DMS79 (cell line): ENCODE measurements at regions not wholly inside any gene's neighbourhood (a gene's known extent, or its start where the extent isn't known, plus 50 kb on each side); places are given as distances from the start of the nearest gene placed in this dataset.

ENCODE experiments used
- DNase-seq: peaks from one replicate; lab custom pipeline; 2025; lab: John Stamatoyannopoulos, UW

DNA sequence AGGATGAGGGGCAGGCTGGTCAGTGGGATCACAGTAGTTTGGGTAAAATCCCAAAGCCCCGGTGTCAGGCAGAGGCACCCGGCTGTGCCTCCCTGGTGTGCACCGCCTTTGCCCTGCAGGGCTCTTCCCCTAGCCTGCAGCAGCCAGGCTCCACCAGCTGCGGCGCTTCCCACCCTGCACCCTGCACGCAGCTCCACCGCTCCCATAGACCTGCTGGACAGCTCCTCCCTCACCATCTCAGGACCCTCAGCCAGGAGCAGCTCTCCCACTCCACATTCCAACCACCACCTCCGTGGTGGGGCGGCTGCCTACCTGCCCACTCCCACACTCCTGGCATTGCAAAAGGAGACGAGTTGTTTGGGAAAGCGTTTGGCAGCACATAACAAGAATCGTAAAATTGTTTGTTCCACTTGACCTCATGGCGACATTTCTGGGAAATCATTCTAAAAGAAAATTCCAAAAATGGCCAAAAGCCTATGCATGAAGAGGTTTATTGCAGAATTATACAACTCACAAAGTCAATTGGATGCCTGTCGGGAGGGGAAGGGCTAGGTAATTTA is 287.4 kb upstream of the HDAC4 start:
- no peak for DNase-seq

DNA sequence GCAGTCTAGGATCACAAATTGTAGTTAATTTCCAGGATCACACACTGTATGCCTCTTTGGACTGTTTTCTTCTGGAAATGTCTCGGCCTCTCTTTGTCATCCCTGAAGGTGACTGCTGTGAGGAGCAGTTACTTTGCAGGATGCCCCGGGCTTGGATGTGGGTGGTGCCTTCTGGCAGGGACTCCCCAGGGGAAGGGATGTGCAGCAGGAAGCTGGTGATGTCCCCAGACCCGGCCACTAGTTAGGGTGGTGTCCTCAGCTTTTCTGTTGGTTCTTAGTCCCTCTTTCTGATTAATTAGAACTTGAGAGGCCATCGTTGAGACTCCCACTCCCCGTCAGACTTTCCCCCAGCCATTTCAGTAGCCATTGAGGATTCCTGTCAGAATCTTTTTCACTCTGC is 286.6 kb upstream of the HDAC4 start:
- no peak for DNase-seq

DNA sequence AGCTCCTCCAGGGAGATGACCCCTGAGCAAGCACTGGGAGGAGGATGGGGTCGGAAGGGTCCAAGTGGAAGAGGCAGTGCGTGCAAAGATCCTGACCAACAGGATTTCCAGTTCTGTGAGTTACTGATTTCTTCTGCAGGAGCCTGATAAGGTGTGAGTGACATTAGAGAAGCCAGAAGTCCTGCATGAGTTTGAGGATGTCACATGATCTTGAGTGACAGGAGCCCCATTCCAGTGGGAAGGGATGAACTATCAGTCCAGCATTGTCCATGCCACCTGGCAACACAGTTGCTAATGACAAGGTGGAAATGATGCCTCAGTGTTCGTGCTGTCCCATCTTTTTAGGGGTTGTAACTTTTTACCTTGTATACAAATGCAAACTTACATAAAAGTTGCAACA is 285.1 kb upstream of the HDAC4 start:
- DNase-seq = no peak

DNA sequence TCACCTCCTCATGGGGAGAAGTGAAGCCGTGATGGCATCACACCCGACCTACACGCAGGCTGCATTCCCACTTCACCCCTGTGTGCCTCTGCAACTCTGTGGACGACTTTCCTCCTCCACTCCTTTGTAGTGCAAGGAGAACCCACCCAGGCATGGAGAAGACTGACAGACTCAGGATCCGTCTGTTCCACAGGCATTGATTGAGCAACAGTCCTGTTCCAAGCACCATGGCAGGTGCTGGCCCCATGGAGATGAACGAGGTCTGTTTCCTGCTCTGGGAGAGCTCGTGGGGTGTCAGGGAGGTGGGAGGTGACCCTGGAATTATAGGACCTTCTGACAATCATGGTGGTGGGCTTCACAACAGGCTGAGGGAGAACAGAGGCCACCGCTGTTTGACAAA is 284.7 kb upstream of the HDAC4 start:
- DNase-seq = no peak

DNA sequence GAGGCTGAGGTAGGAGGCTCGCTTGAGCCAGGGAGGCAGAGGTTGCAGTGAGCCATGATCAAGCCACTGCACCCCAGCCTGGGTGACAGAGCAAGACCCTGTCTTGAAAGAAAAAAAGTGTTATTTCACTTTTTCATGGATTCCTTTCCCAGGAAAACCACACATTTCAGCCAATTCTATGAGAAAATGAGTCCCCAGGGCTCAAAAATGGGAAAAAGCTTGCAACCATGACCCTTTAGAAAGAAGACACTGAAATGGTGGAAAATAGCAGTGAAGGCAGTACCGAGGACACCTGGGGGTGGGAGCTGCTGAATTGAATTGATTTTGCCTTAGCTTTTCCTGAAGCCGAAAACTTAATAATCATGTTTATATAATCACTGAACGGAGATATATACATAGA is 284.2 kb upstream of the HDAC4 start:
- DNase-seq = no peak

DNA sequence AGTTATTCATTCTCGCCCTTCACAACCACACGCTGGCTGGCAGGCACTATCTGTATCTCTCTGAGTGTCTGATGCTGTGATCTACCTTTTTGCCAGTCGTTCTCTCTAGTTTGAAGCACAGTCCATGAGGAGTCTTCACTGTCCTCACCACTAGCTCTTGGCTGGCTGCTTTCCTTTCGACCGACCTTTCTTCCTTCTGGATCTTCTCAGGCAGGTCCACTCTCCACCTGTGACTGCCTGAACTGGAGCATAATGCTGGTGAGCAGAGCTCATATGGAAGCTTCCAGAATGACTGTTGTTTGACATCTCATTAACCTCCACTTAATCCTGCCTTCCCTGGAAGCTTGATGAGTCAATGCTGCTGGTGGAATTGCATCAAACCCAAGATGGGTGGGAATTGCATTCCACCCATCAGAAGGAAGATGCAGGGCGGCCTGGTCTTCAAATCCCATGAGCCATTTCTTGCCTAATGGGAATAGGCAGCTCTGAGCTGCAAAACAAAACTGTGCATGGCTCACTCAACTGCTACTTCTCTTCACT is 283.5 kb upstream of the HDAC4 start:
- no peak for DNase-seq

DNA sequence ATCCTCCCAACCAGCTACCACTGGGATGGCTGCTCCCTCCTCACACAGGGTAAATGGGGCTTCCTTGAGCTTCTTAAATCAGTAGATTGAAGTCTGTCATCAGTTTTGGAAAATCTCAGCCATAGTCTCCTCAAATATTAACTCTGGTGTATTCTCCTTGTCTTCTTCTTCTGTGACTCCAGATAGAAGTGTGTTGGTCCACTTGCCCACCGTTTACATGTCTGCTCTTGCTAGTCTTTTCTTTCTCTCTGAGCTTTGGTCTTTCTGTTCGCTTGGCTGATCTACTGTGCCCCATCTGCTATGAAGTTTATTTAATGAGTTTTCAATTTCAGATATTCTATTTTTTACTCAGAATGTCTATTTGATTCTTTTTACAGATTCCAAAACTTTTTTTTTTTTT is 281.7 kb upstream of the HDAC4 start:
- DNase-seq = no peak

DNA sequence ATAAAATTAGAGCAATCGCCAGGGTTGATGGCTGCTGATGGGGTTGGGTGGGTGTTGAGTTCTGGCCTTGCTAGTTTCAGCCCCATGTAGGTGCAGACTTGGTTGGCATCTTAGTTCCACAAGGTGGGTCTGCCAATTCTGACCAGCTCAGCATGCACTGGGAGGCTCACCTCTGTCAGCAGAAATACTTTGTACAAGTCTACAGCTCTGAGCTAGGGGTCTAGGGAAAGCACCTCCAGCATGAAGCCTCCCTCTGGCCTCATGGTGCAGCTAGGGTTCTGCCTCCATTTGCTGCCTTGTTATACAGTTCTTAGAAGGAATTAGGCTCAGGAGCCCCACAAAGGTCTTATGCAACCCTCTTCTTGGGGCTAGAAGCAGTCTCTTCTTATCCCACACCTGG is 278.9 kb upstream of the HDAC4 start:
- no peak for DNase-seq

DNA sequence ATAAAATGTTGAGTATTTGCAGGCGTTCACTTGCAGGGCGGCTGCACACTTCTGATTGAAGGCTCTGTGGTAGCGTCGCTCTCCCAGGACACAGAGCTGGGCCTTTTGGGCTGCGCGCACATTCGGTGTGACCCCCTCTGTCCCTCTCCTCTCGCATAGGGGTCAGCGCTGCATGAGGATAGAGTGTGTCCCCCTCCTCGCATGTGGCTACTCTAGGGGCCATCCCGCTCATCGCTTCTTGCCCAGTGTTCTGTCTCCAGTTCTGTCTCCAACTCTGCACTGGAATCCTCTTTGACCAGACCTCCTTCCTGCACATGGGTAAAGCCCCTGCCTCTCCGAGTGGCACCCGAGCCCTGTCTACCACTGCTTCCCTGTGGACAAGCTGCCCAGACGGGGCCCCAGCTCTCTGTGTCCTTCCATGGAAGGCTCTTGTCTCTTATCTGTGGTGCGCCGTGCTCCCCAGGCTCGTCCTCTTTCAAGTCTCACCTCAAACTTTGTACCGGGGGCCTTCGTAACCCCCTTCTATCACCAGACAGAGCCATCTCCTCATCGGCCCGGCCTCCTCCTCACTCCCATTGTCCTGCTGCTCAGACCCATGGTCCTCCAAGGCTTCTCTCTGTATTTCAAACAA is 278.0 kb upstream of the HDAC4 start:
- no peak for DNase-seq

DNA sequence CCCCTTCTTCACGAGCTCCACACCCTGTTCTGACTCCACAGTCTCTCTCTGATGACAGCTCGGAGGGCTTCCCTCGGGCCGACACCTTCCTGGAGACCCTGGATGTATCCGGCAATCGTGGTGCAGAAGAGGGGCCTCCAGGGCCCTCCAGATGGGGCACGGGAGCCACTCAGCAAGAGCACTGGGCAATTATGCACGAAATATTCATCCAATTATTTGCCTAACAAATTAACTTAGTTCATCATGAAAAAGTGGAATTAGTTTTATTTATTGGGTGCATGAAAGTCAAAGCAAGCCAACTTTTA is 277.3 kb upstream of the HDAC4 start:
- DNase-seq = no peak

DNA sequence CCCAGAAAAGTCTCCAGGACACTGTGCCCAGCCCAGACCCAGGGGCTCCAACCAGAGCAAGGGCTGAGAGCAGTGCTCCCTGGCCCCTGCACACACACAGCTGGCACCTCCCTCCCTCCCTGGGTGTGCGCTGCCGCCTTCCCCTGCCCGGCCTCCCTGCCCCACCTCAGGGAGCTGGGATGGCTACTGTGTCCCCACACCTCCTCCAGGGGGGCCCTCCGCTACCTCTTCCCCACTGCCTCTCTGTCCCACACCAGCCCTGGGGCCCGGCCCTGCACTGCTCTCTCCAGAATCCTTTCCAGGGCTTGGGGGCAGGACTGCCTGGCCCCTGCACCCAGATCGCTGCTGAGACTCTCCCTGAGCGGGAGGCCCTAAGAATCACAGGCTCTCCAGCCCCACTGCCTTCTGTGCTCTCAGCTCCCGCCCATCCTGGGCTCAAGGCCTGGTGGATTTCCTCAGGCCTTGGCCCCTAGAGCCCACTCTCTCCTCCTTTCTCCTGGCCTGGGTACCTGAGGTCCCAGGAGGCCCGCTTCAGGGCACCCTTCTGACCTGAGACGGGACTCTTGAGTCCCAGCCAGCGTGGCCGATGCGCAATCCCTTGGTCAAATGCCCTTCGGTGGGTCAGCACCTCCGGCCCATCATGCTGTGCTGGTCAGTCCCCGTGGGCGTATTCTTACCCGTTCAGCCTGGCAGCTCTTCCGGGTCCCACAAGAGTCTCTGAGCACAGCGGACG is 276.8 kb upstream of the HDAC4 start:
- DNase-seq = no peak

DNA sequence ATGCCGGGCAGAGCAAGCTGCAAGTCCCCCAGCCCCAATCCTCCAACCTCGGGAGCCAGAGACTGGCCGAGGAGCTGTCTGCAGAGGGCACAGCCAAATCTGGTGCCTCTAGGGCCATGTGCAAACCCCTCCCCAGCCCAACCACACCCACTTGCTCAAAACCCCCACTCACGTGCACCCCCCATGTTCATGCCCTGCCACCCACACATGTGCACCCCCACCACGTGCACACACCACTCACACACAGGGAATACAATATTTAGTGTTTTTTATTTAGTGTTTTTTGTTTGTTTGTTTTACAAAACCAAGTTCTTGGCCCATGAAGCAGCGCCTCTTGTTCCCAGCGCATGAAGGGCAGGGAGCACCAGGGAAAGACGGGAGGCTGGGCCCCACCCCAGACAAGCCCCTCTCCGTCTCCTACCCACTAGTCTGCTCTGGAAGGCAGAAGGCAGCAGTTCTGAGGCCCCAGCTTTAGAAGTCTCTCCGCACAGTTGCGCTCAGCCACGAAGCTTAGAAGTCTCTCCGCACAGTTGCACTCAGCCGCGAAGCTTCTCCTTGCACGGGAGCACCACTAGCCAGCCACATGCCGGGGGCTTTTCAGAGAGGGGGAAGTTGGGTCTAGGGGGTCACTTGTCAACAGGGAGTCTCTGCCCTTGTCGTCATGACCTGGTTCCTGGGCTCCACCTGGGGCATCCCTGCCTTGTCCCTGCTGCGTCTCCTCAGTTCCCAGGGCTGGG is 276.1 kb upstream of the HDAC4 start:
- DNase-seq = no peak

DNA sequence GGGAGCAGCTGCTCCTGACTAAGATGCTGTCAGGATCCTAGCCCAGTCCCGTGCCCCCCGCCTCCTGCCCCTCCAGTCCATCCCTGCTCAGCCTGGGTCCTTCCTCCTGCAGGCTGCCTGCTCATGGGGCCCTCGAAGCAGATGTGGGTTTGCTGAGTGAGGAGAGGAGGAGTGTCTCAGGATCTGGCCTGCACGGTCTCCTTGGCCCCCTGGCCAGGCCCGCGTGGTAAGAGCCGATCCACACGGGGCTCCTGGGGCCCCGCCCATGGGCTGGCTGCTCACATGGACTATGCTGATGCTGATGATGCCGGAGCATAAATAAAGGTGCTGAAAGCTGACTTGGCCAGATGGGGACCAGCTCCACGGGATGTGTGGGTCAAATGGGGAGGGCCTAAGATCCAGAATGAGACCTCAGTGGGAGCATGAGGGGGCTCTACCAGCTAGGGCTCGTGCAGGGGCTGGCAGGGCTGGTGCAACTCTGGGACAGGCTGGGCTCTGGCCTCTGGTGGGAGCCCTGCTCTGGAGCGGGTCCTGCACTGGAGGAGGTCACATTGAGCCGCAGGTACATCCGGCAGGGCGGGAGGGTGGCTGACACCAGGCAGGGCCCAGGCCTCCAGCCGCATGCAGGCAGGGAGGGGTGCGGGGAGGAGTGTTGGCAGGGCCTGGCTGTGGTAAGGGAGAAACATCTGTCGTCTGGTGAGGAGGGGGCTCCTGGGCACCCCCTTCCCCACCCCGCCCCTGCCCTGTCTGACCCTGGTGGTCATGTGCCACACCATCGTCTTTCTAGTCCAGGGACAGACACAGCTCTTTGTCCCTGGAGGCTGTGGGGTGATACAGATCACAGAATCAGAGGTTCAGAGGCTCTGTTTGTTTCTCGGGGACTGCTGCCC is 275.3 kb upstream of the HDAC4 start:
- DNase-seq = no peak

DNA sequence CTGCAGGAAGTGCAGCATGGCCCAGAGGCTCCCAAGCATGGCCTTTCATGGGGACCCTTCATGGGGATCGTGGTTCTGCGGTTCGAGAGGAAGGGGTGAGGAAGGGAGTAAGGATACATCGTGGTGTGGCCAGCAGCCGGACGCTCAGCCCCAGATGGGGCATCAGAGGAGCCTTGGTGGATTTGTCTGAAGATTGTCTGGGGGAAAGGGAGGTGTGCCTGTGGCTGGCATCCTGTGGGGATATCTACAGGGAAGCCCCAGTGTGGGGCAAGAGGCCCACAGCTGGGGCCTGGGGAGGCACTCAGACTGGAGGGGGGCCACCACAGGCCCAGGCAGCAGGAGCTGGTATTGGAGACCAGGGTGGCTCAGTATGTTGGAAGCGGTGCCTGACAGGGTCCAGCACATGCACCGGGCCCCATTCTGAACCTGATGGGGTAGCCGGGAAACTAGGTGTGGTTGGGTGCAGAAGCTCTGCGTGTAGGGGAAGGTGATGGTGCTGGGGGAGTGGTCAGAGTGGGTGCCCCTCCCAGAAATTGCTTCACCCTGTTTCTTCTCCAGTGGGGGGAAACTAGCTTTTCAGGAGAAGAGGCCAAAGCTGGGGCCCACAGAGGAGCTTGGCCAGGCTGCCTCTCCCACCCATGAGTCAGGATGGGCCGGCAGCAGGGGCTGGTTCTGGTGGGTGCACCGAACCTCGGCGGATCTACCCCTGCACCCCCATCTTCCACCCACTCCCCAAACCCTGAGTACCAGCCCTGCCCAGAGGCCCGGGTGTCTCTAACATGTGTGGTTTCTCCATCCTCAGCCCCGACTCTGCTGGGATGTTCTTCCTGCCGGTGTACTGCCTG is 274.4 kb upstream of the HDAC4 start:
- DNase-seq = no peak

DNA sequence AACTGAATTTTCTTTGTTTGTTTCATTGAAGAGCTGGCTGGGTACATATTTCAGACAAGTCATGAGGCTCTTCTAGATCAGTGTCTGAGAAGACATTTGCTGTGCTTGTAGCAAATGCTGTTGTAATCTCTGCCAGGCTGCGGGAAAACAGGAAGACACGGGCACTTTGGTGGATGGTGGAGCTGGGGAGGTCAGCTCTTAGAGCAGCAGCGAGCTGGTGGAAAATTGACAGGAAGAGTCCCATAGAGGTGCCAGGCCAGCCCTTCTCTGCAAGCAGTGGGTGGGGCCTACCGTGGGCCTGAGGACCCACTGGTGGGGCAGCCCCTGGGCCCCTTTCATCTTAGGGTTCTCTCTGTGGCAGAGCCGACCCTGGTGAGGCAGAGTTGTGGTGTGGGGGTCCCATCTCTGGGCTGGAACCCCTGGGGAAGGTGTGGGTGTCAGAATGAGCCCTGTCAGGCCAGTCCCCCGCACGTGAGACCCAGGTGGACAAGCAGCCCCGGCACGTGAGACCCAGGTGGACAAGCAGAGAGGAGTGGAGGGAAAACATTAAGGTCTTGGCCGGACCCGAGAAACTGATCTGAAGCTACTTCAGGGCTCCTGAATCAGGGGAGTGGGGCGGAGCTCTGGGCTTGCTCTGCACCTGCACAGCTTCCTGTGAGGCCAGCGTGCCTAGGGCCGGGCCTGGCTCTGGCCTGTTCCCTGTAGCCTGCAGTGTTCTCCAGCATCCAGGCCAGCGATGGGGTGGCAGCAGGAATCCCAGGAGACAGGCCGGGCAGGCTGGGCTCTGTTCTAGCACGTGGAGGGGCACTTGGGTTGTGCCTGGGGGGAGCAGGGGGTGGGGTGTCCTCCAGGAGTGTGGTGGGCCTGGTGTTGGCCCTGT is 273.5 kb upstream of the HDAC4 start:
- DNase-seq = no peak

DNA sequence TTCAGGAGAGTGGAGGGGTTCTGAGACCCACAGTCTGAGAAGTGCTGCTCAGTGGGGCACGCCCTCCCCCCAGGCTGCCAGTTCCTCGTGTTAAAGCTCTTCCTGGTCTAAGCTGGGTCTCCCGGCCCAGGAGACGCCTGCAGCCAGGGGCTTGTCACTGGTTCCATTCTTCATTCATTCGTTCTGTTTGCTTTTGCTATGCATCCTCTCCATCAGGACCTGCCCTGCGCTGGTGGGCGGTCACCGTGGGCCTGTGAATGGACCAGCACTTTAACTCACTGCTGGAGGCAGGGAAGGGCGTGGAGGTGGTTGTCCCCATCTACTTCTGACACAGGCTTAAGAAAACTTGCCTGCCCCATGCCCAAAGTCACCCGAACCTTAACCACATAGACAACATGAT is 272.8 kb upstream of the HDAC4 start:
- no peak for DNase-seq

DNA sequence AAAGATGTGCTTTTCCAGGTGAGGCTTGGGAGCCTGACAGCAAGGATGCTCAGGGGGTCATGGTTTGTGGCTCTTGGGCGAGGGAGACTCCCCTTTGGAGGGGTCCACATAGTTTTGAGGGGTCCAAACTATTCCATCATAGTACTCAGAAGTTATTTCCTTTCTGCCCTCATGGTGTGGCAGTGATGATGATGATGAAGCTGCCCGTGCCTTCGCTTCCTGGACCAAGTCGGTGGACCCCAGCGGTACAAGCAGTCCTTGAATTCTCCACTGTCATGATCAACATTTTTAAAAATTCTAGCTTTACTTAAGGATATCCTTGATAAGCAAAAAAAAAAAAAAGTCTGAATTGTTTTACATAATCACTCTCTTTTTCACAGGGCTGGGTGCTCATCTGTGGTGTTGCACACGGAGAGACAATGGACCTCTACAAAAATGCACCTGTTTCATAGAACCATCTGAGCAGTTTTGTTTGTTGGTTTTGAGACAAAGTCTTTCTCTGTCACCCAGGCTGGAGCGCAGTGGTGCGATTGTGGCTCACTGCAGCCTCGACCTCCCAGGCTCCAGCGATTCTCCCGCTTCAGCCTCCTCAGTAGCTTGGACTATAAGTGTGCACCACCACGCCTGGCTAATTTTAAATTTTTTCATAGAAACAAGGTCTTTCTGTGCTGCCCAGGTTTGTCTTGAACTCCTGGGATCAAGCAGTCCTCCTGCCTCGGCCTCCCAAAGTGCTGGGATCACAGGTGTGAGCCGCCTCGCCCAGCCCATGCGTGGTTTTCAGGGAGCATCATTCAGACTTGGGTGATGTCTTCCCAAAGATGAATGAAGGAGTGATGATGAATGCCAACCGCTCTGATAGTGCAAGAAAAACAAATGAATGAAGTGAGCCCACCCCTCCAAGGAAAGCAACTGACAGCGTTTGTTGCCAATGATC is 271.4 kb upstream of the HDAC4 start:
- DNase-seq = no peak

DNA sequence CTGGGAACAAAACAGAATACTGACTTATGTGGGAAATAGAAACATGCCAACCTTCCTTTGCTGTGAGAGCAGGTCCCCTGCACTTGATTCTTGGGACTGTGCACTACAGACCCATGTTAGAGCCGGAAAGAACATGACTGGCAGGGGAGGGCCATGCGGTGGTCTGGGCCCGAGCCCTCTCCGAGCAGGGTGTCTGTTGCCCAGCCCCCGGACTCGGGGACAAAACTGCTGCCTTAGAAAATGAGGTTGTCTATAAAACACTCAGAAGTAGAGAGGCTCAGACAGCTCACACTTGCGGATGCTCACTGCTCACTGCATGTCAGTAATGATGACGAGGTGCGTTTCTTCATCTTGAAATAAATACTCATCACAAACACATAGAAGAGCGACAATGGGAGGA is 270.7 kb upstream of the HDAC4 start:
- no peak for DNase-seq
